ENCODE measurements at regions not wholly inside any gene's neighbourhood (a gene's known extent, or its start where the extent isn't known, plus 50 kb on each side); places are given as distances from the start of the nearest gene placed in this dataset.

DNA sequence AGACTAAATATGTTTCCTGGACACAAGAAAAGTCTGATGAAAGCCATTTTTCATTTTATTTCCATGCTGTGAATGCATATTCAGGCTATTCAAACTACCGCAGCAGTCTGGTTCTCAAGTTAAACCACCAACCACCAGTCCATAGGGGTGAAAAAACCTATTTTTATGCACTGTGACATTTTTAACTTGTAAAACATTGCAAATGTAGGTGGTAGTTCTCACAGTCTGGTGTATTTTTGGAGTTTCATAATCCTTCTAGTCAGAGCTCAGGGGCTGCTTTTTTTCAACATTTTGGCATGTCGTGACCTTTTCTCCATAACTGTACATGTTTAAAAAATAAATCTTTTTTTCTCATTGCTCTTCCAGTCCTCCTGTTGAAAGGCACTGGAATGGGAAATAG, 907.6 kb upstream of the ADGRL2 start:
- ATAC-seq (ENCODE audit: low read depth) (no peak), DNase-seq (no peak)
- intact Hi-C loops (cut with micrococcal nuclease), result no loop called here
- Mint-ChIP-seq H3K9me3 (no peaks in the 10 kb centered on the region), H3K27ac (no peak overlapping the region), H3K27me3 (no peaks in the 10 kb centered on the region), H3K4me3 (no peak overlapping the region), H3K4me1 (peaks cover 5% of the 10 kb centered on the region), H3K36me3 (ENCODE audit: low read depth) (no peaks in the 10 kb centered on the region)
- TF ChIP-seq, protein P1, sequence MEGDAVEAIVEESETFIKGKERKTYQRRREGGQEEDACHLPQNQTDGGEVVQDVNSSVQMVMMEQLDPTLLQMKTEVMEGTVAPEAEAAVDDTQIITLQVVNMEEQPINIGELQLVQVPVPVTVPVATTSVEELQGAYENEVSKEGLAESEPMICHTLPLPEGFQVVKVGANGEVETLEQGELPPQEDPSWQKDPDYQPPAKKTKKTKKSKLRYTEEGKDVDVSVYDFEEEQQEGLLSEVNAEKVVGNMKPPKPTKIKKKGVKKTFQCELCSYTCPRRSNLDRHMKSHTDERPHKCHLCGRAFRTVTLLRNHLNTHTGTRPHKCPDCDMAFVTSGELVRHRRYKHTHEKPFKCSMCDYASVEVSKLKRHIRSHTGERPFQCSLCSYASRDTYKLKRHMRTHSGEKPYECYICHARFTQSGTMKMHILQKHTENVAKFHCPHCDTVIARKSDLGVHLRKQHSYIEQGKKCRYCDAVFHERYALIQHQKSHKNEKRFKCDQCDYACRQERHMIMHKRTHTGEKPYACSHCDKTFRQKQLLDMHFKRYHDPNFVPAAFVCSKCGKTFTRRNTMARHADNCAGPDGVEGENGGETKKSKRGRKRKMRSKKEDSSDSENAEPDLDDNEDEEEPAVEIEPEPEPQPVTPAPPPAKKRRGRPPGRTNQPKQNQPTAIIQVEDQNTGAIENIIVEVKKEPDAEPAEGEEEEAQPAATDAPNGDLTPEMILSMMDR (IDR thresholded peaks at IDR 0.05), result no peak
- CTCF ChIA-PET, result no interaction called here
- POLR2A ChIA-PET, result no interaction called here

DNA sequence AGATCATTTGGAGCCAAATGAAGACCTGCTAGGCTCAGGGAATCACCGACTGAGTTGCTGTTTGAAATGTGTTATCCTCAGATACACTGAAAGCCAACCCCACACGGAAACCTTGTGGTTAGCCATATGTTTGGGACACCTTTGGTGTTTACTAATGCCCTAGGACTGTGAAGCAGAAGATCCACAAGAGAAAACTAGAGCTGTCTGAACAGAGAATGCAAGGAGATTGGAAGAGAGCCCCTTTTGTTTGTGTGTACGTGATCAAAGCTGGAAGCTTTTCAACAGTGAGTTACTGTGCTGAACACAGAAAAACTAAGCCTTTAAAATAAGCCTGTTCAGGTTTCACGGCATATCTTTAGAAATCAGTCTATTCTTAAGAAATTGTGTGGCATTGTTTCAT, 908.2 kb upstream of the ADGRL2 start:
- TF ChIP-seq, protein P1 (IDR thresholded peaks at IDR 0.05), result no peak
- H3K36me3 Mint-ChIP-seq (ENCODE audit: low read depth), result no peaks in the 10 kb centered on the region
- no peaks in the 10 kb centered on the region for H3K9me3 Mint-ChIP-seq
- peaks cover 5% of the 10 kb centered on the region for H3K4me1 Mint-ChIP-seq
- H3K27me3 Mint-ChIP-seq, result no peaks in the 10 kb centered on the region
- no peak overlapping the region for H3K27ac Mint-ChIP-seq
- ChIA-PET POLR2A (no interaction called here), CTCF (no interaction called here)
- no peak overlapping the region for H3K4me3 Mint-ChIP-seq
- ATAC-seq (ENCODE audit: low read depth) (no peak), DNase-seq (no peak)
- intact Hi-C loops (cut with micrococcal nuclease), result no loop called here

DNA sequence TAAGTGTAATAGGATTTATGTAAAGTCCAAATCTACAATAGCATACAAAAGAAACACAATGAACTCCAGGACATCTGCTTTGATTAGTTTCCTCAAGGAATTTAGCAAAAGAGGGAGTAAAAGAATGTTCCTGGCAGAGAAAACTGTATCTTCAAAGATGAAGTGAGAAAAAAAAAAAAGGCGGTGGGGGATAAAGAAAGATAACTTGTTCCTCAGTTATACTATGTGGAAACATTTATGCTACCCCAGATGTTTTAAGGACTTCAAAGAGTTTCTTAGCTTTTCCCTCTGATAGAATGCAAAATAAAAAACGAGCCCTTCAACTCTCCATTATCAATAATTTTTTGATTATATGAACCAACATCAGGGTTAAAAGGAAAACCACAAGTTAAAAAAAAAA, 908.9 kb upstream of the ADGRL2 start:
- POLR2A ChIA-PET, result no interaction called here
- Mint-ChIP-seq H3K36me3 (ENCODE audit: low read depth) (no peaks in the 10 kb centered on the region), H3K27me3 (no peaks in the 10 kb centered on the region), H3K4me1 (peaks cover 5% of the 10 kb centered on the region), H3K27ac (no peak overlapping the region), H3K4me3 (no peak overlapping the region), H3K9me3 (no peaks in the 10 kb centered on the region)
- intact Hi-C loops (cut with micrococcal nuclease), result no loop called here
- no peak for DNase-seq
- CTCF ChIA-PET, result no interaction called here
- no peak for ATAC-seq (ENCODE audit: low read depth)
- TF ChIP-seq, protein P1 (IDR thresholded peaks at IDR 0.05), result no peak

DNA sequence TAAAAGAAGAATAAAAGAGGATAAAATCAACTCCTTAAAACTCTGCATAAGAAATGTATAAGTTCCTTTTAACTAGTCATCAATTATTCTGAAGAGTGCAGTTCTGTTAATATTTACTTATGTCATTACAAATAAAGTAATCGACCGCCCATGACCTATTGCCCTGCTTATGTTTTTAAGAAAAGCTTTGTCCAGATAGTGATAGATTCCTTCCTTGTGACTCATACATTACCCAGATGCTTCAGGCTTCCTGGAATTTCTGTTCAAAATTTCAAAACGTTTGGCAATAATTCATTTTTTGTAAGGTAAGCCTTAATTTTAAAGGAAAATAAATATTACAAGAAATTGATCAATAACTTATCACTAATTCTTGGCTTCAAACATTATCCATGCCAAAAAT, 918.2 kb upstream of the ADGRL2 start:
- TF ChIP-seq, protein P1 (IDR thresholded peaks at IDR 0.05), result no peak
- Mint-ChIP-seq H3K4me1 (no peaks in the 10 kb centered on the region), H3K36me3 (ENCODE audit: low read depth) (no peaks in the 10 kb centered on the region), H3K9me3 (peaks cover 3% of the 10 kb centered on the region), H3K27ac (no peak overlapping the region), H3K27me3 (no peaks in the 10 kb centered on the region), H3K4me3 (no peak overlapping the region)
- DNase-seq, result no peak
- POLR2A ChIA-PET, result no interaction called here
- intact Hi-C loops (cut with micrococcal nuclease), result no loop called here
- no peak for ATAC-seq (ENCODE audit: low read depth)
- CTCF ChIA-PET, result no interaction called here

DNA sequence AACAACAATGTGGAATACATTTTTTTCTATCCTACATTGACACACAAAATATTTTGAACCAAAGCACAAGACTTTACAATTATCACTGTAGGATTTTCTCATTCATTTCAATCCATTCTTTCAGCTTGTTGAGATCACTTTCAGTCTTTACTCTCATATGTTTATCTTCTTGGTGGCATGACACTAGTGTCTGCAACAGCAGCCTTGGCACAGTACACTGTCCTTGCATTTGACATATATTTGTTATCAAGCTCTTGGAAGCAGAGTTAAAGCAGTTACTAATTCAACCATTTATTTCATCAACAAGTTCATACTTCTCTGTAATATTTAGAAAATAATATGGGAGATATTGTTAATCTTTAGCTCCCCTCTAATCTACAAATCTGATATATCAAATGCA, 922.4 kb upstream of the ADGRL2 start:
- H3K27me3 Mint-ChIP-seq, result no peaks in the 10 kb centered on the region
- ChIA-PET POLR2A (no interaction called here), CTCF (no interaction called here)
- H3K27ac Mint-ChIP-seq, result no peak overlapping the region
- no peaks in the 10 kb centered on the region for H3K36me3 Mint-ChIP-seq (ENCODE audit: low read depth)
- no peak for DNase-seq
- intact Hi-C loops (cut with micrococcal nuclease), result no loop called here
- ATAC-seq (ENCODE audit: low read depth), result no peak
- TF ChIP-seq, protein P1 (IDR thresholded peaks at IDR 0.05), result no peak
- H3K4me1 Mint-ChIP-seq, result no peaks in the 10 kb centered on the region
- no peak overlapping the region for H3K4me3 Mint-ChIP-seq
- peaks cover 3% of the 10 kb centered on the region for H3K9me3 Mint-ChIP-seq
